GM12891 (cell line): ENCODE measurements at regions not wholly inside any gene's neighbourhood (a gene's known extent, or its start where the extent isn't known, plus 50 kb on each side); places are given as distances from the start of the nearest gene placed in this dataset.

Source experiments
- DNase-seq: peaks from one replicate; pipeline ENCODE4 v3.0.0; 2011; ENCODE audit warnings: low spot score; ENCODE audit not compliant: insufficient read length
- FAIRE-seq: peaks from 2 replicates; lab custom pipeline; 2011; peaks lifted over from hg19 to GRCh38; lab: Jason Lieb, UNC
- PAX5 ChIP-seq: IDR thresholded peaks from 2 replicates; pipeline ENCODE4 v1.6.1; 2011; ENCODE audit warnings: low read length, moderate library complexity, mild to moderate bottlenecking; ENCODE audit not compliant: insufficient read depth, severe bottlenecking
- POLR2A ChIP-seq: IDR thresholded peaks from 2 replicates; pipeline ENCODE4 v1.6.1; 2011; ENCODE audit warnings: low read depth, low read length, control low read depth
- POLR2AphosphoS5 ChIP-seq: IDR thresholded peaks from 2 replicates; pipeline ENCODE4 v1.6.1; 2011; ENCODE audit warnings: low read depth, low read length, control low read depth
- POU2F2 ChIP-seq: IDR thresholded peaks from 2 replicates; pipeline ENCODE4 v1.6.1; 2011; ENCODE audit warnings: low read depth, mild to moderate bottlenecking, control low read depth, low read length, moderate library complexity
- SPI1 ChIP-seq: IDR thresholded peaks from 2 replicates; pipeline ENCODE4 v1.6.1; 2011; ENCODE audit warnings: low read depth, low read length, control low read depth
- TAF1 ChIP-seq: IDR thresholded peaks from 2 replicates; pipeline ENCODE4 v1.6.1; 2011; ENCODE audit warnings: low read depth, low read length, control low read depth

GRCh38 chr5:18312016-18312415 lies 677.8 kb downstream of the TAF11L14 start:
- DNase-seq (no peak), FAIRE-seq (no peak)
- no peak for TF ChIP-seq POLR2AphosphoS5
- TF ChIP-seq TAF1: no peak
- TF ChIP-seq POLR2A: no peak
- TF ChIP-seq POU2F2: no peak
- TF ChIP-seq SPI1: no peak
- no peak for TF ChIP-seq PAX5

- TF ChIP-seq POLR2A (no peak), SPI1 (no peak), PAX5 (no peak), TAF1 (no peak), POU2F2 (no peak), POLR2AphosphoS5 (no peak)
- no peak for DNase-seq
- no peak for FAIRE-seq
Observed at GRCh38 chr5:18314192-18314778, 680.0 kb downstream of the TAF11L14 start.

- DNase-seq: no peak
Observed at GRCh38 chr5:18321262-18321942, 687.1 kb downstream of the TAF11L14 start.

GRCh38 chr5:18323891-18324290 lies 689.6 kb downstream of the TAF11L14 start:
- DNase-seq: no peak
- FAIRE-seq: no peak
- TF ChIP-seq SPI1: no peak
- TF ChIP-seq TAF1: no peak
- no peak for TF ChIP-seq POLR2A
- no peak for TF ChIP-seq POU2F2
- TF ChIP-seq PAX5: no peak
- TF ChIP-seq POLR2AphosphoS5: no peak

More at GRCh38 chr5:18321262-18321942, 687.1 kb downstream of the TAF11L14 start:
- FAIRE-seq: no peak
- TF ChIP-seq POLR2AphosphoS5: no peak
- TF ChIP-seq POLR2A: no peak
- no peak for TF ChIP-seq TAF1
- no peak for TF ChIP-seq PAX5
- no peak for TF ChIP-seq SPI1
- no peak for TF ChIP-seq POU2F2

- DNase-seq: no peak
- TF ChIP-seq POU2F2 (no peak), POLR2A (no peak), PAX5 (no peak), SPI1 (no peak), POLR2AphosphoS5 (no peak), TAF1 (no peak)
- FAIRE-seq: no peak
Observed at GRCh38 chr5:18325431-18325830, 691.2 kb downstream of the TAF11L14 start.

- DNase-seq: no peak
- no peak for TF ChIP-seq POU2F2
- TF ChIP-seq PAX5: no peak
- no peak for TF ChIP-seq TAF1
- no peak for FAIRE-seq
Observed at GRCh38 chr5:18329328-18329727, 695.1 kb downstream of the TAF11L14 start.

- FAIRE-seq (no peak), DNase-seq (no peak)
- TF ChIP-seq SPI1 (no peak), PAX5 (no peak), TAF1 (no peak), POU2F2 (no peak), POLR2AphosphoS5 (no peak), POLR2A (no peak)
Observed at GRCh38 chr5:18333841-18334240, 699.6 kb downstream of the TAF11L14 start.

- DNase-seq: no peak
- TF ChIP-seq POLR2AphosphoS5 (no peak), SPI1 (no peak)
- no peak for FAIRE-seq
Observed at GRCh38 chr5:18334949-18335348, 700.7 kb downstream of the TAF11L14 start.

- FAIRE-seq (no peak), DNase-seq (no peak)
- TF ChIP-seq SPI1 (no peak), POLR2A (no peak), POLR2AphosphoS5 (no peak), PAX5 (no peak)
Observed at GRCh38 chr5:18354828-18355227, 720.6 kb downstream of the TAF11L14 start.

- FAIRE-seq: no peak
Observed at GRCh38 chr5:18357486-18357885, 723.2 kb downstream of the TAF11L14 start.

GRCh38 chr5:18366234-18366633 lies 732.0 kb downstream of the TAF11L14 start:
- TF ChIP-seq SPI1 (no peak), TAF1 (no peak), POLR2AphosphoS5 (no peak), PAX5 (no peak), POLR2A (no peak)
- DNase-seq (no peak), FAIRE-seq (no peak)

More at GRCh38 chr5:18357486-18357885, 723.2 kb downstream of the TAF11L14 start:
- TF ChIP-seq POLR2AphosphoS5 (no peak), SPI1 (no peak), POU2F2 (no peak), POLR2A (no peak), TAF1 (no peak), PAX5 (no peak)
- no peak for DNase-seq
